ENCODE measurements at regions not wholly inside any gene's neighbourhood (a gene's known extent, or its start where the extent isn't known, plus 50 kb on each side); places are given as distances from the start of the nearest gene placed in this dataset.
"Not testable (repeated sequence)": the region's sequence is repeated elsewhere in the genome, so short reads cannot be mapped to it uniquely, and the experiment has no call there.

GRCh38 chr7:121697731-121698316, 175.1 kb upstream of the PTPRZ1 start:
- Histone ChIP-seq H3K4me3 (no peak overlapping the region), H3K9me3 (no peaks in the 10 kb centered on the region), H3K4me1 (no peaks in the 10 kb centered on the region), H3K27me3 (no peaks in the 10 kb centered on the region), H3K27ac (no peak overlapping the region), H3K36me3 (replicated peaks in 1 of 2; ENCODE audit: insufficient read depth in 1 of 2, low read depth in 2 of 2) (no peaks in the 10 kb centered on the region)
- TF ChIP-seq POLR2A (IDR thresholded peaks at IDR 0.05): no peak
- TF ChIP-seq, protein P1, sequence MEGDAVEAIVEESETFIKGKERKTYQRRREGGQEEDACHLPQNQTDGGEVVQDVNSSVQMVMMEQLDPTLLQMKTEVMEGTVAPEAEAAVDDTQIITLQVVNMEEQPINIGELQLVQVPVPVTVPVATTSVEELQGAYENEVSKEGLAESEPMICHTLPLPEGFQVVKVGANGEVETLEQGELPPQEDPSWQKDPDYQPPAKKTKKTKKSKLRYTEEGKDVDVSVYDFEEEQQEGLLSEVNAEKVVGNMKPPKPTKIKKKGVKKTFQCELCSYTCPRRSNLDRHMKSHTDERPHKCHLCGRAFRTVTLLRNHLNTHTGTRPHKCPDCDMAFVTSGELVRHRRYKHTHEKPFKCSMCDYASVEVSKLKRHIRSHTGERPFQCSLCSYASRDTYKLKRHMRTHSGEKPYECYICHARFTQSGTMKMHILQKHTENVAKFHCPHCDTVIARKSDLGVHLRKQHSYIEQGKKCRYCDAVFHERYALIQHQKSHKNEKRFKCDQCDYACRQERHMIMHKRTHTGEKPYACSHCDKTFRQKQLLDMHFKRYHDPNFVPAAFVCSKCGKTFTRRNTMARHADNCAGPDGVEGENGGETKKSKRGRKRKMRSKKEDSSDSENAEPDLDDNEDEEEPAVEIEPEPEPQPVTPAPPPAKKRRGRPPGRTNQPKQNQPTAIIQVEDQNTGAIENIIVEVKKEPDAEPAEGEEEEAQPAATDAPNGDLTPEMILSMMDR (IDR thresholded peaks at IDR 0.05): no peak
- intact Hi-C loops (cut with DNase I): no loop called here
- no peak for ATAC-seq
- DNase-seq: no peak
- 54 to 69% methylated on average over 2 of the region's 2 CpGs for WGBS, 2 donors

- intact Hi-C loops (cut with DNase I): no loop called here
- 87 to 95% methylated on average over 1 of the region's 1 CpG for WGBS, 2 donors
- ATAC-seq (no peak), DNase-seq (no peak)
- Histone ChIP-seq H3K27ac (no peak overlapping the region), H3K27me3 (no peaks in the 10 kb centered on the region), H3K36me3 (replicated peaks in 1 of 2; ENCODE audit: insufficient read depth in 1 of 2, low read depth in 2 of 2) (no peaks in the 10 kb centered on the region), H3K4me1 (no peaks in the 10 kb centered on the region), H3K9me3 (no peaks in the 10 kb centered on the region), H3K4me3 (no peak overlapping the region)
- TF ChIP-seq POLR2A (IDR thresholded peaks at IDR 0.05): no peak
- TF ChIP-seq, protein P1 (IDR thresholded peaks at IDR 0.05): no peak
These were observed 176.0 kb upstream of the PTPRZ1 start for GRCh38 chr7:121696954-121697353.

DNA sequence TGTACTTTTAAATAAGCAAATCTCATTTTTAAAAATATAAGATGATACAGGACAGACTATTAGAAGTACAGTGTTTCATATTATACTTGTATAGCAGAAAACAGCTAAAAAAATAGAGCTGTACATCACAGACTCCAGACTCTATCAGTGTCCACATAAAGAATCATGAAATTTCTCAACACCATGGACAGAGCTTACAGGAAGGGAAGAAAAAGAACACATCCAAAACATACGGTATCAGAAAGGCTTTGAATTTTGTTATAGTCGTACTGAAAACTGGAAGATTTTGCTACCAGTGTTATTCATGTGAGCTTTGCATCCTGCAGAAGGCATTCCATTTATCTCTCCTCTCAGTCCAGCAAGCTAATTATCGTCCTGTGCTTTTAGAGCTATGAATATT, 183.2 kb upstream of the PTPRZ1 start:
- no peak overlapping the region for H3K27ac ChIP-seq
- intact Hi-C loops (cut with DNase I): no loop called here
- H3K9me3 ChIP-seq: no peaks in the 10 kb centered on the region
- ATAC-seq (no peak), DNase-seq (no peak)
- no peaks in the 10 kb centered on the region for H3K27me3 ChIP-seq
- H3K36me3 ChIP-seq (replicated peaks in 1 of 2; ENCODE audit: insufficient read depth in 1 of 2, low read depth in 2 of 2): no peaks in the 10 kb centered on the region
- 72 to 78% methylated on average over 3 of the region's 3 CpGs for WGBS, 2 donors
- no peaks in the 10 kb centered on the region for H3K4me1 ChIP-seq
- TF ChIP-seq POLR2A (IDR thresholded peaks at IDR 0.05): no peak
- TF ChIP-seq, protein P1 (IDR thresholded peaks at IDR 0.05): no peak
- H3K4me3 ChIP-seq: no peak overlapping the region

DNA sequence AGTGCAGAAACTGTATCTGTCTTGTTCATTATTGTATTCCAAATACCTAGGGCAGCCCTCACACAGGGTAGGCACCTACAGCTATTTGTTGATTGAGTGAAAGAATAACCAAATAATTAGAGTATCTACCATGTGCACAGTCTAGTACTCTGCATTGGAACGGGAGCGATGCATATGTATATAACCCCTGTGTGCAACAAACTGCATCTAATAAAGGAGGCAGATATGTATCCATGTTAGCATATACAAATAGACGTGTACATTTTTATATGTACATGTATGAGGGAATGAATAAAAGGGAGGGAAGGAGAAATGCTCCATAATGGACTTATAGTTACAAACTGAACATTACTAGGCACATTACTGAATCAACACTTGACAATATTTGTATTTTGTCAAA, 191.3 kb upstream of the PTPRZ1 start:
- 85 to 88% methylated on average over 3 of the region's 3 CpGs for WGBS, 2 donors
- Histone ChIP-seq H3K4me3 (no peak overlapping the region), H3K9me3 (no peaks in the 10 kb centered on the region), H3K27ac (no peak overlapping the region), H3K36me3 (replicated peaks in 1 of 2; ENCODE audit: insufficient read depth in 1 of 2, low read depth in 2 of 2) (no peaks in the 10 kb centered on the region), H3K4me1 (no peaks in the 10 kb centered on the region), H3K27me3 (no peaks in the 10 kb centered on the region)
- DNase-seq (no peak), ATAC-seq (no peak)
- intact Hi-C loops (cut with DNase I): no loop called here
- TF ChIP-seq, protein P1 (IDR thresholded peaks at IDR 0.05): no peak
- no peak for TF ChIP-seq POLR2A (IDR thresholded peaks at IDR 0.05)

- TF ChIP-seq, protein P1 (IDR thresholded peaks at IDR 0.05): no peak
- TF ChIP-seq POLR2A (IDR thresholded peaks at IDR 0.05): no peak
- intact Hi-C loops (cut with DNase I): no loop called here
- Histone ChIP-seq H3K4me3 (no peak overlapping the region), H3K27ac (no peak overlapping the region), H3K27me3 (no peaks in the 10 kb centered on the region), H3K36me3 (replicated peaks in 1 of 2; ENCODE audit: insufficient read depth in 1 of 2, low read depth in 2 of 2) (no peaks in the 10 kb centered on the region), H3K9me3 (no peaks in the 10 kb centered on the region), H3K4me1 (no peaks in the 10 kb centered on the region)
- ATAC-seq: no peak
- WGBS, 2 donors: 76 to 77% methylated on average over 3 of the region's 3 CpGs
- DNase-seq: no peak
These were observed 196.8 kb upstream of the PTPRZ1 start for GRCh38 chr7:121676168-121676567.

GRCh38 chr7:121674455-121674854, 198.5 kb upstream of the PTPRZ1 start:
- H3K36me3 ChIP-seq (replicated peaks in 1 of 2; ENCODE audit: insufficient read depth in 1 of 2, low read depth in 2 of 2); DNase-seq; ATAC-seq; H3K9me3 ChIP-seq; H3K4me3 ChIP-seq; H3K4me1 ChIP-seq; H3K27ac ChIP-seq; intact Hi-C loops (cut with DNase I); H3K27me3 ChIP-seq: not testable (repeated sequence)
- WGBS, 2 donors: 63 to 77% methylated on average over 2 of the region's 2 CpGs

Measured in body of pancreas (tissue), 4 donors.